Activated T-helper 1 cell treated with anti-CD3 and anti-CD28 coated beads, Interleukin-2, amount 50 U/mL, for 16 hours (primary cell): ENCODE measurements at regions not wholly inside any gene's neighbourhood (a gene's known extent, or its start where the extent isn't known, plus 50 kb on each side); places are given as distances from the start of the nearest gene placed in this dataset.
"Not testable (repeated sequence)": the region's sequence is repeated elsewhere in the genome, so short reads cannot be mapped to it uniquely, and the experiment has no call there.

ENCODE experiments used
- DNase-seq, 2 donors: peaks; one replicate each; pipeline ENCODE4 v3.0.0-alpha.2; 2020; ENCODE audit warnings: low read depth in 1 of 2, low spot score in 1 of 2

DNA sequence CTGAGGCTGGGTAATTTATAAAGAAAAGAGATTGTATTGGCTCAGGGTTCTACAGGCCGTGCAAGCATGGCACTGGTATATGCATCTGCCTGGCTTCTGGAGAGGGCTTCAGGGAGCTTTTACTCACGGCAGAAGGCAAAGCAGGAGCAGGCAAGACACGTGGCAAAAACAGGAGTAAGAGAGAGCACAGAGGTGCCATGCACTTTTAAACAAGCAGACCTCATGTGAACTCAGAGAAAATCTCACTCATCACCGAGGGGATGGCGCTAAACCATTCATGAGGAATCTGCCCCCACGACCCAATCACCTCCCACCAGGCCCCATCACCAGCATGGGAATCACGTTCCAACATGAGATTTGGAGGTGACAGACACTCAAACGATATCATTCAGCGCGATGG, 400.7 kb upstream of the RUNX1 start:
- no peak for DNase-seq

DNA sequence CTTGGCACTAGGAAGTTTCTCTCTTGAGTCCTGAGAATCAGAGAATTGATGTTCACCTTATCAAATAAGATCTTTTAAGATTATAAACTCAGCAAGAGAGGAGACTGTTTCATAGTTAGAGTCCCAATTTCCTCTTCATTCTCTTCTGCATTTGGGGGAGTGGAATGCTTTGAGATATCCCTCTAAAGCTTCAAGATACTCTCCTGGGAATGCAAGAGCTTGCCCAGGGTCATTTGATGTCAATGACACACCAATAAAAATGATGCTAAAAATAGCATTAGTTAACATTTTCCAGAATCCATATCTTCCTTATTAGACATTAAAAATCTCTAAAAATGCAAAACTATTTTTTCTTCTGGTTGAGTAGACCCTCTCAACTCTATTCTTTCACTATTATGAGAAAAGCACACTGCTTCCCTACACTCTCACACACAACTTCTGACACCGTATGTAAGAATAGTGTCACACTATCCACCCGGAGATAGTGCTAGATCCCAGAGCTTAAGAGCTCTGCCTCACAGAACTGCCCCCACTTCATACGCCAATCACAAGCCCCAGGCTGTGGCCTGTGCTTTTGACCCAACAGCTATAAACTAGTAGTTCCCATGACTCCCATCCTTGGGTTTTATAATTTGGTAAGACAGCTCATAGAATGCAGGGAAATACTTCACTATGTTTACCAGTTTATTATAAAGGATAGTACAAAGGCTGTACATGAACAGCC, 399.9 kb upstream of the RUNX1 start:
- DNase-seq: no peak

DNA sequence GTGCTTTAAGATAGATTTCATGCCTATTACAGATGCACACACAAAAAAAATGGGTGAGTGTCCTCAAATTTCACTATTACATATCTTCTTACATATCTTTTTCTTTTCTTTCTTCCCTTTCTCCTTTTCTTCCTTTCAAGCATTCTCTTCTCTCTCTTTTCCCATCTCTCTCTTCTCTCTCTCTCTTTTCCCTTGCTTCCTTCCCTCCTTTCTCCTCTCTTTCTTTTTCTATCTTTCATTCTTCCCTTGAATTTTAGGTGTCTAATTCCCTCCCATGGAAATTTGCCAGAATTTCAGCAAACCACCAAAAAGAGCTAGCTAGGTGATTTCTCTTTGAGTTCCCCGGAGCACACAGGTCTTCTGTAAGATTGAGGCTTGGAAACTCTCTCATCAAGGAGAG, 395.3 kb upstream of the RUNX1 start:
- DNase-seq: no peak

DNA sequence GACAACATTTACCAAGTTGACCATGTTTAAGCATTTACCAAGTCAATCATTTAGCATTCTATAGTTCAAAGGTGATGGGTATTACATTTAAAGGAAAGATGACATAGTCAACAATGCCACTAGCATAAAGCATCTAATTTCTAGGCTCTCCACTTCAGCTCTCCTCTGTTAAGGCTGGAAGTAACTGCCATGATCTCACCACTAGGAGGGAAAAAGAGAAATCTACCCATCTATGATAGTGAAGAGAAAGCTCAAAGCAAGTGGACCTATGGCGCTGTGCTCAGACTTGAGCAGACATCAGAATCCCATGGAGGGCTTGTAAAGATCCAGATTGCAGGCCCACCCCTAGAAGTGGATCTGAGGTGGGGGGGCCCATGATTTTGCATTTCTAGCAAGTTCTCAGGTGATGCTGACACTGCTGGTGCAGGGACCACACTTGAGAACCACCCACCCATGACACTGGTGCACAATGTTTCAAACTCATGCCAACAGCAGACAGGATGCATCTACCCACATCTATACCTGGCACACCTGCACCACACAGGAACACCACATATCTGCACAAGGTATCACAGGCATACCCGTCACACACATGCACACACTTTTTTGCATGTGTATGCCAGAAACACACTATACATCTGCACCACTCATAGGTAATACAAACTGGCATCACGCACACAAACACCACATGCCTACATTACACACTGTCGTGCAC, 392.9 kb upstream of the RUNX1 start:
- DNase-seq: no peak

- no peak for DNase-seq
Observed at GRCh38 chr21:35438643-35439404, 389.7 kb upstream of the RUNX1 start.

- no peak for DNase-seq
Observed at GRCh38 chr21:35437941-35438340, 388.8 kb upstream of the RUNX1 start.

DNA sequence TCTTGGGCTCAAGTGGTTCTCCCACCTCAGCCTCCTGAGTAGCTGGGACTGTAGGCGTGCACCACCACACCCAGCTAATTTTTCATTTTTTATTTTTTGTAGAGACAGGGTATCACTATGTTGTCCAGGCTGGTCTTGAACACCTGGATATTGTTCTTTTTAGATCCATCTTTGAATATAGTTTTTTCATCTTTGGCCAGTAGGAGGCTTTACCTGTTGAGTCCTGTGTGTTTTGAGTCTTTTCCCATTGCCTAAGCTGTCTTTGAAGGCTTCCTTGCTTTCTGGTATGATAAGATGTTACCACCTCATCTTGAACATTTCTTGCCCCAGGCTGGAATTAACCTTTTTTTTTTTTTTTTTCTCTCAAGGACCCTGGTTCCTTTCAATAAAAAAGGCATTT, 387.8 kb upstream of the RUNX1 start:
- no peak for DNase-seq

DNA sequence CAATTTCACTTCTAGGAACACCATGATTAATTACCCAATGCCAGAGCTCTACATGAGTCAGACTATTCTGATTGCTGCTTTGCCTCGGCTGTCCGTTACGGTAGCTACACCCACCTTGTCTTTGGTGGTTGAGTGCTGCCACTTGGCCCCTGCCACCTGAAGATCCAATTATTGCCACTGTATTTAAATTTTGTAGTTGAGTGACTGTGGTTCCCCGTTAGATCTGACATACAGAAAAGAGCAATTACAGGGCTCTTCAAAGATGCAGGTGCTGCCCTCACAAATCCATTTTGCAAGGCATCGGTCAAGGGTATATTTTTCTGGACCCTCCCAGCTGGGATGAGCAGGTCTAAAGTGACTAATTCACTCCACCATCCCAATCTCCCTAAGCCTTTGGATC, 383.5 kb upstream of the RUNX1 start:
- DNase-seq: not testable (repeated sequence)

GRCh38 chr21:35430260-35430659, 381.2 kb upstream of the RUNX1 start:
- no peak for DNase-seq

DNA sequence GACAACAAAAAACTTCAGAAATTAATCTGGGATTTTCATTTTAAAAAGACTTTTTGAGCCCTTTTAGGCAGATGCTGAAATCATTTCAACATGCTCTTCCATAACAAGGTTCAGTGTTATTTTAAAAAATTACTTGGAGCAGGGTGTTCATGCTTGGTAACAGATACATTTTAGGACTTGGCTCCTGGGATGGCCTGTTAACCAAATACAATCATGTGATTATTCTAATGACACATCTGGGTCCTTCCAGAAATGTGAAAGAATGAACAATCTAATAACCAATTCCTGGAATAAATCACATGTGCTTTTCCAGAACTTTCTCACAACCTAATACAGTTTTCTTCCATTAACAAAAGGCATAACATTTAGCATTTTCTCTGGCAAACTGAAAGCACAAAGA, 379.8 kb upstream of the RUNX1 start:
- DNase-seq: no peak

- peak in 1 of 2 donors; percentile 1 for DNase-seq
Observed at GRCh38 chr21:35428489-35428888, 379.4 kb upstream of the RUNX1 start.

- no peak for DNase-seq
Observed at GRCh38 chr21:35428001-35428320, 378.9 kb upstream of the RUNX1 start.

GRCh38 chr21:35427320-35428000, 378.4 kb upstream of the RUNX1 start:
- no peak for DNase-seq

GRCh38 chr21:35426897-35427296, 377.8 kb upstream of the RUNX1 start:
- no peak for DNase-seq

DNA sequence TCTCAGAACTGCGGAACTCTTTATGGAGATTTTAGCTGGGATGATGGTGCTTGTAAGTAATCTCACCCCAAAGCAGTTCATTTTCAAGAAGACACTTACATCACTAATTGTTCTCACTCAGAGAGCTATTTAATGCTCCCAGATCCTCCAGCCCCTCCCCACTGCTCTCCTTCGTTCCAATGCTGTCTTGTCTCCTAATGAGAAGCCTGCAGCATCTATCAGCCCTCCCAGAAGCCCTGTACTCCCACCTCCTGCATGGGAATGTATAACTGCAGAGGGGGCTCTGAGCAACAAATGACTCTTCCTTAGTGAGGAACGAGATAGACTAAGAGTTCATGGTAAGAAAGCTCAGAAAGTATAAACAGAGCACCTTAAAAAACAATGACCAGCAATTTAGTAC, 377.4 kb upstream of the RUNX1 start:
- DNase-seq: no peak

DNA sequence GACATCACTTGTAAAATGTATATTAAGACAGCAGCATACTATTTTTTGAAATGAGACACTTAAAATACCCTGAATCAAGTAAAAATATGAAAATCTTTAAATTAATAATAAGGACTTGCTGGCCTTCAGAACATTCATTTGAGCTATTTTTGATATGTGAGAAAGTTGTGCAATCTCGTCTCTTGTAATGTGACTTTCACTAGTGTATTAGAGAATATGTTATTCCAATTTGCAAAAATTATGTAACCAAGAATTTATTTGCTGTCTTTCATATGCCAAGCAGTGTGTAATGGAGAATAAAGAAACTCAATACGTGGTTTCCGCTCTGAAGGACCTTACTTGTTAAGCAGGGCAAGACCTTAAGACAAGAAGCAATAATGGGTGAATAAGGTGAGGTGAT, 375.0 kb upstream of the RUNX1 start:
- no peak for DNase-seq

DNA sequence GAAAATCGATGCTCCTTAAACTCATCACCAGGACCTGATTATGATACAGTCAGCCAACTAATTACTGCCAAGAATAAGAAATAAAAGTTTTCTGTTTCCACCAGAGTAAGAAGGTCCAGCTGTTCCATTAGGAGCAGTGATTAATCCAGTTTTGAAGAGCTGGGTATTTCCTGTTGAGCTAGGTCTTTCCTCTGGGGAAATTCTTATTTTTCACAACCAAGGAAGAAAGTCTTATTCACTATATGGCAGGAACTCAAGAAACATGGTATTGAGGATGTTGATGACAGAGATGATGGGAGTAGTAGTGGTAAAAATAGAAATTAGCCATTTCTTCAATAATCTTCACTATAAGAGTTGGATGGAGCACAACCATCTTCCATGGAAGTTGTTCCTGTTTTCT, 374.6 kb upstream of the RUNX1 start:
- DNase-seq: no peak

DNA sequence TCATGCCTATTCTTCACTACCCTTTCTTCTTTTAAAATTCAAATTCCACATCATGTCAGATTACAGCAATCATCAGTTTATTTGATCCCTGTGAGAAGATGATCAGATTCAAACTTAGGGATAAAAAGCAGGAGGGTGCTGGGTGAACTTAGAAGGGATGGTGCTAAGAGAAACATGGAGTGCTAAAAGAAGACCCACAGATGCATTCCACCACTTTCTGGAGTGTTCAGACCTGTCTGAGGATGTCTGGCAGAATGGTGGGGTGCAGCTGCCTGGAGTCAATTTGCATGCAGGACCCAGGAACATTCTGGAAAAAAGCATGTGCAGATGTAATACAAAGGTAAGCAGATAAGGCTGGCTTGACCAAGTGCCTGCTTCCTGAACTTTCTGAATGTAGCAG, 372.9 kb upstream of the RUNX1 start:
- DNase-seq: no peak

DNA sequence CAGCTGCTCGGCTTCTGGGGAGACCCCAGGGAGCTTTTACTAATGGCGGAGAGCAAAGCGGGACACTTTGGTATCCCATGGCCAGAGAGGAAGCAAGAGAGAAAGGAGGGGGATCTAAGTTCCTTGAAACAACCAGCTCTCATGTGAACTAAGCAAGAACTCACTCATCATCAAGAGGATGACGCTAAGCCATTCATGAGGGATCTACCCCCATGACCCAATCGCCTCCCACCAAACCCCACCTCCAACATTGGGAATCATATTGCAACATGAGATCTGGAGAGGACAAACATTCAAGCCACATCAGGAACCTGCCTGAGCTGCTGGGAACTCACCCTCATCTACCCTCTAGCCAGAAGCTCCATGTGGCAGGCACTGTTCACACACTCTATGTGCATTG, 372.1 kb upstream of the RUNX1 start:
- no peak for DNase-seq

GRCh38 chr21:35420656-35421055, 371.6 kb upstream of the RUNX1 start:
- DNase-seq: no peak

- DNase-seq: no peak
Observed at GRCh38 chr21:35417762-35418161, 368.7 kb upstream of the RUNX1 start.
